ENCODE measurements at regions not wholly inside any gene's neighbourhood (a gene's known extent, or its start where the extent isn't known, plus 50 kb on each side); places are given as distances from the start of the nearest gene placed in this dataset.

DNA sequence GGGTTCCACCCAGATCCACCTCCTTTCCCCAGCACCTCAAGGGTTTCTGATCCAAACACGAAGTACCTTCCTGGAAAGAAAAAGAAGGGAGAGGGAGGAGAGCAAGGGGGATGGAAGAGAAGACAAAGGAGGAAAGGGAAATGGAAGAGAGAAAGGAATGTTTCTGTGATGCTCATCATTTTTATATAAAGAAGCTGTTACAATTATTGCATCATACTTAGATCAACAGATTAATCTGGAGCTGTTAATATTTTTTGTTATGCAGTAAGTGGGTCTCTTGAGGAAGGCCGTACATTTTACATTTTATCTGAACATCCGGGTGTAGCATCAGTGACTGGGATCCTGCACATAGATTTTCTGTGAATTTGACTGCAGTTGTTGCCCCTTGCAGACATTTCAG, 60.6 kb upstream of the NEDD4L start:
- TF ChIP-seq CTCF (IDR thresholded peaks at IDR 0.05) (no peak), POLR2A (IDR thresholded peaks at IDR 0.05) (no peak), POLR2AphosphoS5 (IDR thresholded peaks at IDR 0.05) (no peak), EP300 (IDR thresholded peaks at IDR 0.05) (no peak)

Measured in sigmoid colon (tissue), 4 donors.